ENCODE measurements at regions not wholly inside any gene's neighbourhood (a gene's known extent, or its start where the extent isn't known, plus 50 kb on each side); places are given as distances from the start of the nearest gene placed in this dataset.

DNA sequence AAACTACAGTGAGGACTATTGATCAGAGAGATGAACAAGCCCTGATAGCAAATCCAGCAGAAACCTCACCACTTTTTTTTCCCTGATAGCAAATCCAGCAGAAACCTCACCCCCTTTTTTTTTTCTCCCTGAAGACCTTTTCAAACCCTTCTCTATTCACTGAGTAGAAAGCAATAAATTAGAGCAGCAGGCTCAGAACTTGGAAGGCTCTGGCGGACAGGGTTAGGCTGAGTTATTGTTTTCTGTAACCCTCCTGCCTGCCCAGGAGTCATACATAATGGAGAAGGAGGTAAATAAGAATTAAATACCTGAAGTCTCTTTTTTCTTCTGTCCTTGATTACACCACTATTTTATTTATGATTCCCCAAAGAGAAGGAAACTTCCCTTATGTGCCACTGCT lies 136.3 kb upstream of the SNX2 start:
- FAIRE-seq (no peak), DNase-seq (ENCODE audit: low read depth, low spot score) (no peak)
- Histone ChIP-seq H3K36me3 (ENCODE audit: control insufficient read depth in 2 of 2, extremely low read depth in 1 of 2, insufficient read depth in 2 of 2, low read length in 2 of 2) (no peaks in the 10 kb centered on the region), H3K4me1 (ENCODE audit: control insufficient read depth, extremely low read depth, insufficient read depth, low read length) (no peaks in the 10 kb centered on the region), H3K9me3 (replicated peaks; ENCODE audit: control insufficient read depth, insufficient read depth, low read length) (no peaks in the 10 kb centered on the region), H3K9me1 (replicated peaks; ENCODE audit: control insufficient read depth, extremely low read depth, insufficient read depth, low read length) (no peaks in the 10 kb centered on the region), H3K4me2 (ENCODE audit: insufficient read depth, low read length) (no peak overlapping the region), H3K9ac (replicated peaks; ENCODE audit: extremely low read depth, insufficient read depth, low read length) (no peak overlapping the region), H3K4me3 (replicated peaks in 1 of 3; ENCODE audit: insufficient read depth in 1 of 3, low read depth in 1 of 3, low read length in 3 of 3) (no peak overlapping the region), H3K27me3 (ENCODE audit: control insufficient read depth in 2 of 2, insufficient read depth in 2 of 2, low read length in 2 of 2) (peaks cover 0 to 3% of the 10 kb centered on the region in 2 experiments), H4K20me1 (replicated peaks; ENCODE audit: control insufficient read depth, extremely low read depth, insufficient read depth, low read length) (no peaks in the 10 kb centered on the region), H2AFZ (ENCODE audit: low read depth, low read length) (no peak overlapping the region), H3K79me2 (ENCODE audit: control insufficient read depth, insufficient read depth, low read length) (no peaks in the 10 kb centered on the region), H3K27ac (ENCODE audit: insufficient read depth, low read depth, low read length) (no peak overlapping the region)
- TF ChIP-seq FOS (IDR thresholded peaks at IDR 0.05; ENCODE audit: borderline replicate concordance, insufficient read depth, low read length), result no peak
- TF ChIP-seq EZH2 (IDR thresholded peaks at IDR 0.05; ENCODE audit: borderline replicate concordance, low read depth, low read length, severe bottlenecking), result no peak
- no peak for TF ChIP-seq GATA2 (IDR thresholded peaks at IDR 0.05; ENCODE audit: insufficient read depth, insufficient read length, low read depth, low read length)
- TF ChIP-seq, protein P1, sequence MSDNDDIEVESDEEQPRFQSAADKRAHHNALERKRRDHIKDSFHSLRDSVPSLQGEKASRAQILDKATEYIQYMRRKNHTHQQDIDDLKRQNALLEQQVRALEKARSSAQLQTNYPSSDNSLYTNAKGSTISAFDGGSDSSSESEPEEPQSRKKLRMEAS (IDR thresholded peaks at IDR 0.05; ENCODE audit: insufficient read depth, insufficient read length), result no peak
- TF ChIP-seq POLR2AphosphoS5 (IDR thresholded peaks at IDR 0.05; ENCODE audit: insufficient read depth, low read depth, low read length), result no peak
- TF ChIP-seq JUN (IDR thresholded peaks at IDR 0.05; ENCODE audit: borderline replicate concordance, insufficient read depth, insufficient read length, low read depth), result no peak
- TF ChIP-seq, protein P2, sequence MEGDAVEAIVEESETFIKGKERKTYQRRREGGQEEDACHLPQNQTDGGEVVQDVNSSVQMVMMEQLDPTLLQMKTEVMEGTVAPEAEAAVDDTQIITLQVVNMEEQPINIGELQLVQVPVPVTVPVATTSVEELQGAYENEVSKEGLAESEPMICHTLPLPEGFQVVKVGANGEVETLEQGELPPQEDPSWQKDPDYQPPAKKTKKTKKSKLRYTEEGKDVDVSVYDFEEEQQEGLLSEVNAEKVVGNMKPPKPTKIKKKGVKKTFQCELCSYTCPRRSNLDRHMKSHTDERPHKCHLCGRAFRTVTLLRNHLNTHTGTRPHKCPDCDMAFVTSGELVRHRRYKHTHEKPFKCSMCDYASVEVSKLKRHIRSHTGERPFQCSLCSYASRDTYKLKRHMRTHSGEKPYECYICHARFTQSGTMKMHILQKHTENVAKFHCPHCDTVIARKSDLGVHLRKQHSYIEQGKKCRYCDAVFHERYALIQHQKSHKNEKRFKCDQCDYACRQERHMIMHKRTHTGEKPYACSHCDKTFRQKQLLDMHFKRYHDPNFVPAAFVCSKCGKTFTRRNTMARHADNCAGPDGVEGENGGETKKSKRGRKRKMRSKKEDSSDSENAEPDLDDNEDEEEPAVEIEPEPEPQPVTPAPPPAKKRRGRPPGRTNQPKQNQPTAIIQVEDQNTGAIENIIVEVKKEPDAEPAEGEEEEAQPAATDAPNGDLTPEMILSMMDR (IDR thresholded peaks at IDR 0.05; ENCODE audit: extremely low read depth in 1 of 2, insufficient read depth in 1 of 2, low read depth in 1 of 2, low read length in 2 of 2), result no peak
- no peak for TF ChIP-seq POLR2A (IDR thresholded peaks at IDR 0.05; ENCODE audit: low read depth, low read length)
- POLR2A ChIA-PET, result no interaction called here
- intact Hi-C loops (cut with micrococcal nuclease) (no loop called here), dilution Hi-C loops (cut with MboI; ENCODE audit: extremely low pct_ligation_motif_present, low sequenced_read_pairs) (no loop called here)
- no TSS peak for BruUV-seq (replicated peaks)
- CTCF ChIA-PET, result no interaction called here
